ENCODE measurements at regions not wholly inside any gene's neighbourhood (a gene's known extent, or its start where the extent isn't known, plus 50 kb on each side); places are given as distances from the start of the nearest gene placed in this dataset.

- Histone ChIP-seq H3K4me3 (ENCODE audit: extremely low read depth, insufficient read depth, low read length, poor library complexity, severe bottlenecking) (no peak overlapping the region), H3K36me3 (ENCODE audit: control insufficient read depth, insufficient read depth, low read length) (no peaks in the 10 kb centered on the region), H3K27ac (ENCODE audit: low read depth, low read length, severe bottlenecking) (no peak overlapping the region), H3K9me3 (ENCODE audit: control insufficient read depth, low read length) (no peaks in the 10 kb centered on the region), H3K4me1 (ENCODE audit: control insufficient read depth, insufficient read depth, low read length, poor library complexity, severe bottlenecking) (no peaks in the 10 kb centered on the region)
- WGBS, 2 experiments (ENCODE audit: insufficient coverage in 2 of 2): 94 to 97% methylated on average over 2 to 3 of the region's 3 CpGs
These were observed 140.9 kb downstream of the GALC start for GRCh38 chr14:87852107-87852506.

DNA sequence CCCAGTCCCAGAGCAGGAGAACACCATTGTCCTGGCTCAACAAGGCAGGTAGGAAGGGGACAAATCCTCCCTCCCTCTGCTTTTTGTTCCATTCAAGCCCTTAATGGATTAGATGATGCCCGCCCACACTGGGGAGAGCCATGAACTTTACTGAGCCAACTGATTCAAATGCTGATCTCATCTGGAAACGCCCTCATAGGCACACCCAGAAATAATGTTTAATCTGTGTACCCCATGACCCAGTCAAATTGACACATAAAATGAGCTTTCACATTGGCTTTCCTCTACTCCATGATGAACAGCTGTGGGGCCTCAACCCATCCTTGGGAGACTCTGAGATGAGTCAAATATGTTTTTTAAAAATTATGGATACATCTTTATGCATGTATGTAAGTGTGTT lies 141.8 kb downstream of the GALC start:
- Histone ChIP-seq H3K4me1 (ENCODE audit: control insufficient read depth, insufficient read depth, low read length, poor library complexity, severe bottlenecking) (no peaks in the 10 kb centered on the region), H3K9me3 (ENCODE audit: control insufficient read depth, low read length) (no peaks in the 10 kb centered on the region), H3K27ac (ENCODE audit: low read depth, low read length, severe bottlenecking) (no peak overlapping the region), H3K36me3 (ENCODE audit: control insufficient read depth, insufficient read depth, low read length) (no peaks in the 10 kb centered on the region), H3K4me3 (ENCODE audit: extremely low read depth, insufficient read depth, low read length, poor library complexity, severe bottlenecking) (no peak overlapping the region)
- WGBS, 2 experiments (ENCODE audit: insufficient coverage in 2 of 2): 75 to 78% methylated on average over 1 to 2 of the region's 2 CpGs

DNA sequence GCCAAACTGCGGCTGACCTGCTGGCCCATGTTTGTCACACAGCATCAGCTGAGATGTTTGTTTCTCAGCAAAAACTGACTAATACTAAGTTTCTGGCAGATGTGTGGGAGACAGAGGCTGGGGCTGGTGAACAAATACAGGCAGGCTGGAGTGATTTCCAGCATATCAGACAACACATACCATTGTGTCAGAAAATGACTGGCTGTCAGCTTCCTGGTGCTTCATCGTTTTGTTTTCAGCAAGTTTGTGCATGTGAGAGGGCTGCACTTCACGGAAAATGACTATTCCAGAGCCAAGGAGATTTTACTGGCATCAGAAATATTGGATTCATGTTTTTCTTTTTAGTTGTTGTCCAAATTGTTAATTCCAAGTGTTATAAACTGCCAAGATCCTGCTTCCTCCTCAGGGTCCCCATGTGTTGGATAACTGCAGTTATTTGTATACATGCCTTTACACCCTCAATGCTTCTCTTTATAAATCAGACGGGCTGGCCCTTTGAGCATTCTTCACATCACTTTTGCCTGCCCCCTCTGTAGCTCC lies 145.7 kb downstream of the GALC start:
- H3K36me3 ChIP-seq (ENCODE audit: control insufficient read depth, insufficient read depth, low read length): no peaks in the 10 kb centered on the region
- 89 to 90% methylated on average over 3 of the region's 4 CpGs for WGBS, 2 experiments (ENCODE audit: insufficient coverage in 2 of 2)
- no peaks in the 10 kb centered on the region for H3K4me1 ChIP-seq (ENCODE audit: control insufficient read depth, insufficient read depth, low read length, poor library complexity, severe bottlenecking)
- no peaks in the 10 kb centered on the region for H3K9me3 ChIP-seq (ENCODE audit: control insufficient read depth, low read length)
- no peak overlapping the region for H3K27ac ChIP-seq (ENCODE audit: low read depth, low read length, severe bottlenecking)
- H3K4me3 ChIP-seq (ENCODE audit: extremely low read depth, insufficient read depth, low read length, poor library complexity, severe bottlenecking): no peak overlapping the region

- H3K4me3 ChIP-seq (ENCODE audit: extremely low read depth, insufficient read depth, low read length, poor library complexity, severe bottlenecking): no peak overlapping the region
- no peaks in the 10 kb centered on the region for H3K4me1 ChIP-seq (ENCODE audit: control insufficient read depth, insufficient read depth, low read length, poor library complexity, severe bottlenecking)
- H3K9me3 ChIP-seq (ENCODE audit: control insufficient read depth, low read length): no peaks in the 10 kb centered on the region
- H3K27ac ChIP-seq (ENCODE audit: low read depth, low read length, severe bottlenecking): no peak overlapping the region
- WGBS, 2 experiments (ENCODE audit: insufficient coverage in 2 of 2): 86 to 100% methylated on average over 2 of the region's 2 CpGs
- H3K36me3 ChIP-seq (ENCODE audit: control insufficient read depth, insufficient read depth, low read length): no peaks in the 10 kb centered on the region
These were observed 152.1 kb downstream of the GALC start for GRCh38 chr14:87840906-87841305.

GRCh38 chr14:87838931-87839330 lies 154.1 kb downstream of the GALC start:
- H3K9me3 ChIP-seq (ENCODE audit: control insufficient read depth, low read length): no peaks in the 10 kb centered on the region
- 88% methylated on average over 1 of the region's 2 CpGs; no CpG with 5 or more reads in 1 of the 2 experiments for WGBS, 2 experiments (ENCODE audit: insufficient coverage in 2 of 2)
- H3K4me1 ChIP-seq (ENCODE audit: control insufficient read depth, insufficient read depth, low read length, poor library complexity, severe bottlenecking): no peaks in the 10 kb centered on the region
- H3K4me3 ChIP-seq (ENCODE audit: extremely low read depth, insufficient read depth, low read length, poor library complexity, severe bottlenecking): no peak overlapping the region
- no peaks in the 10 kb centered on the region for H3K36me3 ChIP-seq (ENCODE audit: control insufficient read depth, insufficient read depth, low read length)
- no peak overlapping the region for H3K27ac ChIP-seq (ENCODE audit: low read depth, low read length, severe bottlenecking)

DNA sequence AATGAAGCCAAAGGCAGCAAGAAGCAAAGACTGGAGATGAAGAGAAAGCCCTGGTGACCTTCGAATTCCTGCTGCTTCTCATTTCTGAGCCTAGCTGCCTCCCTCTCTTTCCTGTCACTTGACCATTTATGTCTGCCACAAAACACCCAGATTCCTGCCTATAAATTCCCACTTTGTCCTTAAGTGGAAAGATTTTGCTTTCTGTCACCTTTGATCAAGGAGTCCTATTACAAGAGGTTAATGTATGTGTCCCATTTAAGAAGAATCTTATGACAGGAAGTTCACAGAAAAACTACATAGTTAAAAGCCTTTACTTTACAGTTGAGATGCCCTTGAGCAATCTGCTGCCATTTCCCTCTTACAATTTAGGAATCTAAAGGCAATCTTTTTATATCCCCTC lies 155.7 kb downstream of the GALC start:
- no peaks in the 10 kb centered on the region for H3K4me1 ChIP-seq (ENCODE audit: control insufficient read depth, insufficient read depth, low read length, poor library complexity, severe bottlenecking)
- no peaks in the 10 kb centered on the region for H3K36me3 ChIP-seq (ENCODE audit: control insufficient read depth, insufficient read depth, low read length)
- no peaks in the 10 kb centered on the region for H3K9me3 ChIP-seq (ENCODE audit: control insufficient read depth, low read length)
- H3K27ac ChIP-seq (ENCODE audit: low read depth, low read length, severe bottlenecking): no peak overlapping the region
- 78 to 100% methylated on average over 1 of the region's 1 CpG for WGBS, 2 experiments (ENCODE audit: insufficient coverage in 2 of 2)
- H3K4me3 ChIP-seq (ENCODE audit: extremely low read depth, insufficient read depth, low read length, poor library complexity, severe bottlenecking): no peak overlapping the region

DNA sequence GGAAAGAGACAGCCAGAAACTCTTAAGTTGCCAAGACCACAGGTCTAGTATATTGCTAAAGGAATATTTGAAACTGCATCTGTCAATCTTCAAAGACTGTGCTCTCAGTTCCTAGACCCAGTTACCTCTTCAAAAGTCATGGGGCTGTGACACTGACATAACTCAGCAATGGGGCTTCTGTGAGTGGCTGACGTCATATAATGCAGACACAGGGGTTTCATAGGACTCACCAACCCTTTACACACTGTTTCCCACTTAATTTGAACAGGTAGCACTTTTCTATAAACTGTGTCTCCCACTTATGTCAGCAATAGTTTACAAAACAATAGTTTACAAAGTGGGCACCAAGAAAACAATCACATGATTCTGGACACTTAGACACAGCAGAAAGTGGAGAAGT lies 158.4 kb downstream of the GALC start:
- WGBS, 2 experiments (ENCODE audit: insufficient coverage in 2 of 2): 75 to 89% methylated on average over 1 of the region's 1 CpG
- Histone ChIP-seq H3K9me3 (ENCODE audit: control insufficient read depth, low read length) (no peaks in the 10 kb centered on the region), H3K4me1 (ENCODE audit: control insufficient read depth, insufficient read depth, low read length, poor library complexity, severe bottlenecking) (no peaks in the 10 kb centered on the region), H3K27ac (ENCODE audit: low read depth, low read length, severe bottlenecking) (no peak overlapping the region), H3K36me3 (ENCODE audit: control insufficient read depth, insufficient read depth, low read length) (no peaks in the 10 kb centered on the region), H3K4me3 (ENCODE audit: extremely low read depth, insufficient read depth, low read length, poor library complexity, severe bottlenecking) (no peak overlapping the region)

DNA sequence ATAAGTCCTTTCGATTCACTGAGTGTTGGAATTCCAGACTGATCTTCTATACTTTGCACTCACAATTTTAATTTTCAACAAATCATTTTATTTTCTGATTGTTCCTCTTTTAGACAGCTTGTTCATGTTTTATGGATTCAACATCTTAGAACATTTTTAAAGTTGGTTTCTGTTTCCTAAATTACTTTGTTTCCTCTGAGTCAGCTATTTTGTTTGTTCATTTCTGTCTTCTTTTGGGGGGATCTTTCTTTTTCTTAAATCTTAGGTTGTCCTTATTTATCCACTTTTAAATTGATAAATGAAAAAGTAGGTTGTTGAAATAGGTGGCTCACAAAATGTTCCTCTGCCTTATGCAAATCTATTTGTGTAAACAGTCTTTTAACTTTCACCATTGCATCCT lies 160.0 kb downstream of the GALC start:
- Histone ChIP-seq H3K4me3 (ENCODE audit: extremely low read depth, insufficient read depth, low read length, poor library complexity, severe bottlenecking) (no peak overlapping the region), H3K27ac (ENCODE audit: low read depth, low read length, severe bottlenecking) (no peak overlapping the region), H3K9me3 (ENCODE audit: control insufficient read depth, low read length) (no peaks in the 10 kb centered on the region), H3K36me3 (ENCODE audit: control insufficient read depth, insufficient read depth, low read length) (no peaks in the 10 kb centered on the region), H3K4me1 (ENCODE audit: control insufficient read depth, insufficient read depth, low read length, poor library complexity, severe bottlenecking) (no peaks in the 10 kb centered on the region)
- WGBS, 2 experiments (ENCODE audit: insufficient coverage in 2 of 2): 33 to 45% methylated on average over 1 of the region's 1 CpG

DNA sequence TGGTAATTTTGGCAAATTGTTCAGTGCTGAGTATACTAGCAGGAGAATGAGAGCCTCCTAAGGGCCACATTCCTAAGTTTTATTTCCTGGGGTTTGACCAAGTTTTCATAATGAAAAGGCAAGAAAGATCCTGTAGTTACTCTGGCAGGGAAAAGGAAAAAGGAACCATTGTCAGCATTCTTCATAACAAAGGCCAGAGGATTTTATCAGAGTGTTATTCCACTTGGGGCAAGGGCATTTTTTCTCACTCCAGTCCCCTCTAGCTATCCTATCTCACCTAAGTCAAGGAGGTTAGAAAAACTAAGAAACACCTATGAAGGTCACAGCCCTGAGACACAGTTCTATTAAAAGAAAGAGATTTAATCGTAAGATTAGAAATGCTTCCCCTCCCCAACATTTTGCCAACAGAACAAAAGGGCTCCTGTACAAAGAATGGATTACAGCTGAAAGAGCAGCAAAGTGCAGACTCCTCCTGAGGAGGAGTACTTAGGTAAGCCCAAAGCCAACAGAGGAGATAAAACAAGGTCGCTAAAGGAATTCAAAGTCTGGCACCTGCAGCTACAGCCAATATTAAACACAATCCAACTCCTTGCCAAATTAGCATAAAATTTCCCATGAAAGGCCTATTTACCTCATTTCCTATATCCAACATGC lies 162.4 kb downstream of the GALC start:
- Histone ChIP-seq H3K4me3 (ENCODE audit: extremely low read depth, insufficient read depth, low read length, poor library complexity, severe bottlenecking) (no peak overlapping the region), H3K36me3 (ENCODE audit: control insufficient read depth, insufficient read depth, low read length) (no peaks in the 10 kb centered on the region), H3K9me3 (ENCODE audit: control insufficient read depth, low read length) (no peaks in the 10 kb centered on the region), H3K27ac (ENCODE audit: low read depth, low read length, severe bottlenecking) (no peak overlapping the region), H3K4me1 (ENCODE audit: control insufficient read depth, insufficient read depth, low read length, poor library complexity, severe bottlenecking) (no peaks in the 10 kb centered on the region)
- WGBS, 2 experiments (ENCODE audit: insufficient coverage in 2 of 2): 60% methylated on average over 1 of the region's 2 CpGs; no CpG with 5 or more reads in 1 of the 2 experiments

GRCh38 chr14:87829543-87829942 lies 163.4 kb downstream of the GALC start:
- H3K4me1 ChIP-seq (ENCODE audit: control insufficient read depth, insufficient read depth, low read length, poor library complexity, severe bottlenecking): no peaks in the 10 kb centered on the region
- no peaks in the 10 kb centered on the region for H3K9me3 ChIP-seq (ENCODE audit: control insufficient read depth, low read length)
- H3K4me3 ChIP-seq (ENCODE audit: extremely low read depth, insufficient read depth, low read length, poor library complexity, severe bottlenecking): no peak overlapping the region
- no peak overlapping the region for H3K27ac ChIP-seq (ENCODE audit: low read depth, low read length, severe bottlenecking)
- no peaks in the 10 kb centered on the region for H3K36me3 ChIP-seq (ENCODE audit: control insufficient read depth, insufficient read depth, low read length)

- Histone ChIP-seq H3K4me1 (ENCODE audit: control insufficient read depth, insufficient read depth, low read length, poor library complexity, severe bottlenecking) (no peaks in the 10 kb centered on the region), H3K9me3 (ENCODE audit: control insufficient read depth, low read length) (no peaks in the 10 kb centered on the region), H3K27ac (ENCODE audit: low read depth, low read length, severe bottlenecking) (no peak overlapping the region), H3K36me3 (ENCODE audit: control insufficient read depth, insufficient read depth, low read length) (no peaks in the 10 kb centered on the region), H3K4me3 (ENCODE audit: extremely low read depth, insufficient read depth, low read length, poor library complexity, severe bottlenecking) (no peak overlapping the region)
These were observed 168.7 kb downstream of the GALC start for GRCh38 chr14:87824266-87824665.
